K562 (cell line): ENCODE measurements at regions not wholly inside any gene's neighbourhood (a gene's known extent, or its start where the extent isn't known, plus 50 kb on each side); places are given as distances from the start of the nearest gene placed in this dataset.
A peak's percentile ranks its signal among the peaks of the same experiment; 100 is the strongest.

Experiments
- ATAC-seq: fragments of 200-7000 bp; cut with Tn5 transposase; 3 replicates; pipeline ENCODE4 v1.9.1; 2020; ENCODE audit warnings: moderate library complexity
- BruUV-seq: library from RNA; stranded (reverse); fragments of 400-500 nt; replicated peaks from 2 replicates; lab custom pipeline; 2021; lab: Mats Ljungman, UMichigan
- CTCF ChIA-PET: fragments of 300-600 bp; formaldehyde crosslinking; extraction: SDS; loops from one replicate; lab custom pipeline; 2021; ENCODE audit warnings: low intra/inter-chr PET ratio; lab: Yijun Ruan, JAX
- POLR2A ChIA-PET: fragments of 300-600, 350-650 bp; sonication (Branson Sonifier 250); formaldehyde crosslinking; extraction: SDS; loops from one replicate; lab custom pipeline; 2021; ENCODE audit warnings: antibody characterized with exemption, inconsistent platforms; lab: Yijun Ruan, JAX
- DNase-seq, 4 experiments: peaks; one replicate each; pipeline versions ENCODE4 v3.0.0 to v3.0.0-alpha.2; 2011 to 2018; ENCODE audit warnings: low spot score in 3 of 4, mixed read lengths in 3 of 4; ENCODE audit errors: extremely low read depth in 1 of 4
- FAIRE-seq: peaks from 2 replicates; lab custom pipeline; 2011; peaks lifted over from hg19 to GRCh38; lab: Jason Lieb, UNC
- H2AFZ ChIP-seq: 2 replicates; pipeline ENCODE4 v1.6.0; 2011; ENCODE audit warnings: low read depth, low read length, control low read depth, inconsistent platforms
- H3K27ac ChIP-seq: fragments of 200-600 bp; 3 replicates; pipeline ENCODE4 v1.8.0; 2011; ENCODE audit warnings: low read depth, mild to moderate bottlenecking, control low read depth, inconsistent platforms, low read length, moderate library complexity, mixed read lengths; ENCODE audit errors: extremely low read depth
- H3K27me3 ChIP-seq, 2 experiments: fragments of 300-600 bp in 1 of 2; 2 replicates in 1 of 2; 3 replicates in 1 of 2; pipeline versions ENCODE4 v1.6.0 to v1.8.0; 2011; ENCODE audit warnings: inconsistent platforms in 2 of 2, low read length in 2 of 2, mild to moderate bottlenecking in 1 of 2, mixed read lengths in 1 of 2, moderate library complexity in 1 of 2; ENCODE audit not compliant: control insufficient read depth in 2 of 2, insufficient read depth in 2 of 2
- H3K36me3 ChIP-seq: fragments of 300-600 bp; 3 replicates; pipeline ENCODE4 v1.8.0; 2011; ENCODE audit warnings: mild to moderate bottlenecking, low read length, inconsistent platforms; ENCODE audit not compliant: control insufficient read depth, insufficient read depth
- H3K4me1 ChIP-seq, 2 experiments: fragments of 200-600 bp in 1 of 2; replicated peaks in 1 of 2; 2 replicates in 1 of 2; 3 replicates in 1 of 2; pipeline versions ENCODE4 v1.5.1 to v1.8.0; 2011; ENCODE audit warnings: inconsistent platforms in 2 of 2, low read length in 2 of 2, mild to moderate bottlenecking in 1 of 2, mixed read lengths in 1 of 2, moderate library complexity in 1 of 2; ENCODE audit not compliant: control insufficient read depth in 2 of 2, insufficient read depth in 2 of 2
- H3K4me2 ChIP-seq: 2 replicates; pipeline ENCODE4 v1.6.1; 2011; ENCODE audit warnings: low read length, control low read depth, inconsistent platforms, mixed read lengths; ENCODE audit not compliant: insufficient read depth
- H3K4me3 ChIP-seq: fragments of 200-600 bp; sonication (generic), shearing (Covaris generic); 2 replicates; pipeline ENCODE4 v1.5.1; 2016; ENCODE audit warnings: control low read depth, inconsistent platforms
- H3K79me2 ChIP-seq: fragments of 200-600 bp; 3 replicates; pipeline ENCODE4 v1.8.0; 2011; ENCODE audit warnings: low read length, inconsistent platforms; ENCODE audit not compliant: control insufficient read depth, insufficient read depth
- H3K9ac ChIP-seq, 2 experiments: 2 replicates each; pipeline versions ENCODE4 v1.6.0 to v1.6.1; 2011; ENCODE audit warnings: low read depth in 2 of 2, low read length in 2 of 2, control low read depth in 1 of 2, inconsistent platforms in 1 of 2, mild to moderate bottlenecking in 1 of 2, mixed read lengths in 1 of 2; ENCODE audit not compliant: insufficient read depth in 1 of 2
- H3K9me1 ChIP-seq: one replicate; pipeline ENCODE4 v1.6.0; 2011; ENCODE audit warnings: inconsistent platforms, mild to moderate bottlenecking, low read length, moderate library complexity; ENCODE audit not compliant: control insufficient read depth, insufficient read depth
- H3K9me3 ChIP-seq: replicated peaks from 2 replicates; pipeline ENCODE4 v1.5.1; 2011; ENCODE audit warnings: low read depth, low read length, inconsistent platforms; ENCODE audit not compliant: control insufficient read depth, insufficient read depth
- H4K20me1 ChIP-seq: replicated peaks from 2 replicates; pipeline ENCODE4 v1.6.1; 2011; ENCODE audit warnings: low read length, inconsistent platforms, mixed read lengths; ENCODE audit not compliant: control insufficient read depth, insufficient read depth
- BCL6 ChIP-seq: fragments of 250-450 bp; sonication (Bioruptor Pico); IDR thresholded peaks from 2 replicates; pipeline ENCODE4 v1.4.0; 2020
- E4F1 ChIP-seq: fragments of 250-450 bp; sonication (Bioruptor Pico); IDR thresholded peaks from 2 replicates; pipeline ENCODE4 v1.5.0; 2021; ENCODE audit warnings: mild to moderate bottlenecking, borderline replicate concordance
- HBP1 ChIP-seq: fragments of 450-650 bp; formaldehyde crosslinking; IDR thresholded peaks from 2 replicates; pipeline ENCODE4 v1.4.0; 2022; ENCODE audit warnings: missing genetic modification characterization
- KDM2B ChIP-seq: fragments of 250-450 bp; sonication (Bioruptor Pico); IDR thresholded peaks from 2 replicates; pipeline ENCODE4 v1.8.0; 2021; ENCODE audit warnings: mild to moderate bottlenecking, moderate library complexity
- KLF10 ChIP-seq: fragments of 250-450 bp; sonication (Bioruptor Pico); IDR thresholded peaks from 2 replicates; pipeline ENCODE4 v1.6.1; 2021; ENCODE audit warnings: matching md5 sums
- NFIC ChIP-seq: fragments of 450-650 bp; IDR thresholded peaks from 2 replicates; pipeline ENCODE4 v1.6.1; 2017; ENCODE audit warnings: mild to moderate bottlenecking, inconsistent platforms
- NFIX ChIP-seq: fragments of 250-450 bp; sonication (Bioruptor Pico); IDR thresholded peaks from 2 replicates; pipeline ENCODE4 v1.4.0; 2020; ENCODE audit warnings: low read depth, mild to moderate bottlenecking, moderate library complexity
- RFX7 ChIP-seq: fragments of 250-450 bp; sonication (Bioruptor Pico); IDR thresholded peaks from 2 replicates; pipeline ENCODE4 v1.5.1; 2021; ENCODE audit warnings: mild to moderate bottlenecking
- TAF15 ChIP-seq: fragments of 200-400 bp; formaldehyde crosslinking; IDR thresholded peaks from 2 replicates; pipeline ENCODE4 v1.6.1; 2017; ENCODE audit warnings: mild to moderate bottlenecking, low read depth, low read length, moderate library complexity
- TCF7 ChIP-seq: sonication (generic); IDR thresholded peaks from 2 replicates; pipeline ENCODE4 v1.6.1; 2016; ENCODE audit warnings: antibody characterized with exemption, borderline replicate concordance
- ZNF589 ChIP-seq: fragments of 200-800 bp; sonication (Bioruptor generic); IDR thresholded peaks from 2 replicates; pipeline ENCODE4 v1.6.1; 2016; ENCODE audit warnings: low read depth, missing genetic modification characterization, missing compliant biosample characterization
- ZNF740 ChIP-seq, 3 experiments: fragments of 200-800 bp in 1 of 3; sonication (Bioruptor generic) in 1 of 3; sonication (generic) in 1 of 3; formaldehyde crosslinking in 1 of 3; IDR thresholded peaks; 2 replicates each; pipeline versions ENCODE4 v1.6.1 to v1.8.0; 2016 to 2022; ENCODE audit warnings: mild to moderate bottlenecking in 2 of 3, missing compliant biosample characterization in 2 of 3, missing genetic modification characterization in 2 of 3, missing genetic modification reagents in 1 of 3
- WGBS: fragments of 100-300 bp; shearing (Covaris generic); methylation state at CpG from one replicate; pipeline ENCODE4 v1.1.6; 2016; ENCODE audit warnings: low coverage, mixed read lengths; ENCODE audit not compliant: insufficient coverage; ENCODE audit errors: missing lambda C conversion rate; 5-methylcytosine and 5-hydroxymethylcytosine counted together
- in situ Hi-C: fragments of 300-500 bp; cut with MboI; formaldehyde crosslinking; loops from 4 replicates; pipeline ENCODE4 v1.15.0; 2018; ENCODE audit warnings: inconsistent platforms, mixed read lengths
- intact Hi-C: fragments of 100-400 bp; cut with micrococcal nuclease; formaldehyde crosslinking; loops from 2 replicates; pipeline ENCODE4 v1.14.2; 2022

GRCh38 chrX:88977835-88978234 lies 230.8 kb downstream of the CPXCR1 start:
- H3K4me3 ChIP-seq, result no peak overlapping the region
- no peak for FAIRE-seq
- H3K4me2 ChIP-seq, result no peak overlapping the region
- BruUV-seq, result no TSS peak
- ChIA-PET CTCF (no interaction called here), POLR2A (no interaction called here)
- H3K27ac ChIP-seq, result no peak overlapping the region
- in situ Hi-C loops, result no loop called here
- H3K4me1 ChIP-seq, result no peaks in the 10 kb centered on the region
- ATAC-seq, result no peak
- H3K9me1 ChIP-seq, result no peaks in the 10 kb centered on the region
- intact Hi-C loops, result no loop called here
- H3K27me3 ChIP-seq, result no peaks in the 10 kb centered on the region
- no peaks in the 10 kb centered on the region for H3K9me3 ChIP-seq
- H3K79me2 ChIP-seq, result no peaks in the 10 kb centered on the region
- WGBS, result 0% methylated on average over 1 of the region's 1 CpG
- no peaks in the 10 kb centered on the region for H3K36me3 ChIP-seq
- TF ChIP-seq BCL6 (no peak), NFIX (CRISPR knock-in tag) (peak; percentile 85), NFIC (peak; percentile 88), HBP1 (no peak), ZNF589 (CRISPR knock-in tag) (no peak), KDM2B (CRISPR knock-in tag) (no peak), TCF7 (no peak), ZNF740 (CRISPR knock-in tag; IDR thresholded peaks at IDR 0.05) (no peak), ZNF740 (tag; IDR thresholded peaks at IDR 0.05) (no peak), KLF10 (CRISPR knock-in tag) (no peak), RFX7 (CRISPR knock-in tag) (no peak), E4F1 (CRISPR knock-in tag) (no peak), TAF15 (no peak)
- no peak for DNase-seq
- no peak overlapping the region for H3K9ac ChIP-seq
- H2AFZ ChIP-seq, result no peak overlapping the region
- no peaks in the 10 kb centered on the region for H4K20me1 ChIP-seq
